CD14-positive monocyte (primary cell): ENCODE measurements at regions not wholly inside any gene's neighbourhood (a gene's known extent, or its start where the extent isn't known, plus 50 kb on each side); places are given as distances from the start of the nearest gene placed in this dataset.

Experiments used
- DNase-seq, 3 donors: peaks; one replicate each; pipeline ENCODE4 v3.0.0-alpha.2; 2011 to 2022
- H2AFZ ChIP-seq: 2 replicates; pipeline ENCODE4 v1.6.0; 2012; ENCODE audit warnings: mild to moderate bottlenecking, low read depth, low read length, inconsistent platforms; ENCODE audit not compliant: insufficient read depth, poor library complexity, severe bottlenecking
- H3K27ac ChIP-seq, 2 donors: 1 replicate in 1 of 2; 2 replicates in 1 of 2; pipeline ENCODE4 v1.5.1; 2012 to 2013; ENCODE audit warnings: low read length in 2 of 2, control low read depth in 1 of 2, inconsistent platforms in 1 of 2, low read depth in 1 of 2, mild to moderate bottlenecking in 1 of 2
- H3K27me3 ChIP-seq, 2 donors: one replicate each; pipeline versions ENCODE4 v1.6.0 to v1.6.1; 2011 to 2013; ENCODE audit warnings: low read length in 2 of 2; ENCODE audit not compliant: control insufficient read depth in 2 of 2, insufficient read depth in 2 of 2
- H3K36me3 ChIP-seq, 2 donors: replicated peaks in 1 of 2; 1 replicate in 1 of 2; 2 replicates in 1 of 2; pipeline versions ENCODE4 v1.5.1 to v1.6.1; 2012 to 2013; ENCODE audit warnings: low read length in 2 of 2, control low read depth in 1 of 2, inconsistent platforms in 1 of 2, mild to moderate bottlenecking in 1 of 2; ENCODE audit not compliant: insufficient read depth in 2 of 2, control insufficient read depth in 1 of 2
- H3K4me1 ChIP-seq, 2 donors: 1 replicate in 1 of 2; 2 replicates in 1 of 2; pipeline versions ENCODE4 v1.5.1 to v1.6.1; 2012 to 2013; ENCODE audit warnings: low read length in 2 of 2, control low read depth in 1 of 2, inconsistent platforms in 1 of 2, mild to moderate bottlenecking in 1 of 2, moderate library complexity in 1 of 2; ENCODE audit not compliant: insufficient read depth in 2 of 2, control insufficient read depth in 1 of 2
- H3K4me2 ChIP-seq: replicated peaks from 2 replicates; pipeline ENCODE3; 2012; ENCODE audit warnings: low read length, moderate library complexity, mild to moderate bottlenecking; ENCODE audit not compliant: poor library complexity, severe bottlenecking; ENCODE audit errors: extremely low read depth
- H3K4me3 ChIP-seq, 3 experiments: fragments of 200-600 bp in 1 of 3; sonication (generic) in 1 of 3; replicated peaks in 1 of 3; 1 replicate in 2 of 3; 2 replicates in 1 of 3; pipeline ENCODE4 v1.5.1; 2011 to 2013; ENCODE audit warnings: low read length in 3 of 3, mild to moderate bottlenecking in 3 of 3, control low read depth in 2 of 3, low read depth in 2 of 3, inconsistent platforms in 1 of 3, moderate library complexity in 1 of 3
- H3K79me2 ChIP-seq: 2 replicates; pipeline ENCODE4 v1.6.0; 2012; ENCODE audit warnings: mild to moderate bottlenecking, control low read depth, inconsistent platforms, low read length, moderate library complexity; ENCODE audit not compliant: insufficient read depth
- H3K9ac ChIP-seq: 2 replicates; pipeline ENCODE4 v1.6.0; 2017; ENCODE audit warnings: low read length, mild to moderate bottlenecking; ENCODE audit not compliant: insufficient read depth, poor library complexity, severe bottlenecking
- H3K9me3 ChIP-seq, 2 donors: replicated peaks in 1 of 2; 1 replicate in 1 of 2; 2 replicates in 1 of 2; pipeline versions ENCODE4 v1.5.1 to v1.6.1; 2012 to 2013; ENCODE audit warnings: low read length in 2 of 2, control low read depth in 1 of 2; ENCODE audit not compliant: control insufficient read depth in 1 of 2, insufficient read depth in 1 of 2
- H4K20me1 ChIP-seq: 2 replicates; pipeline ENCODE4 v1.6.0; 2012; ENCODE audit warnings: mild to moderate bottlenecking, low read length, control low read depth, moderate library complexity; ENCODE audit not compliant: insufficient read depth
- H3K27ac Mint-ChIP-seq, 7 donors: one replicate each; pipeline ENCODE4 v1.8.0; 2020; ENCODE audit warnings: mild to moderate bottlenecking in 7 of 7, mixed read lengths in 7 of 7, moderate library complexity in 6 of 7, inconsistent platforms in 2 of 7
- H3K27me3 Mint-ChIP-seq, 3 donors: one replicate each; pipeline ENCODE4 v1.8.0; 2021 to 2022; ENCODE audit warnings: low read depth in 3 of 3, mild to moderate bottlenecking in 3 of 3, mixed read lengths in 3 of 3, moderate library complexity in 3 of 3, inconsistent platforms in 1 of 3
- H3K36me3 Mint-ChIP-seq, 2 donors: one replicate each; pipeline ENCODE4 v1.8.0; 2020; ENCODE audit warnings: mixed read lengths in 2 of 2, inconsistent platforms in 1 of 2, mild to moderate bottlenecking in 1 of 2
- H3K4me1 Mint-ChIP-seq: one replicate; pipeline ENCODE4 v1.8.0; 2020; ENCODE audit warnings: mild to moderate bottlenecking, mixed read lengths
- H3K4me3 Mint-ChIP-seq, 2 donors: one replicate each; pipeline ENCODE4 v1.8.0; 2020; ENCODE audit warnings: mild to moderate bottlenecking in 2 of 2, mixed read lengths in 2 of 2, moderate library complexity in 1 of 2
- H3K9me3 Mint-ChIP-seq, 7 donors: one replicate each; pipeline ENCODE4 v1.8.0; 2020 to 2022; ENCODE audit warnings: mixed read lengths in 7 of 7, mild to moderate bottlenecking in 6 of 7, moderate library complexity in 6 of 7, inconsistent platforms in 2 of 7
- CTCF ChIP-seq: fragments of 200-600 bp; IDR thresholded peaks from one replicate; pipeline ENCODE4 v1.8.0; 2022; ENCODE audit warnings: antibody characterized with exemption, mild to moderate bottlenecking
- WGBS: methylation state at CpG from one replicate; pipeline ENCODE4 v1.1.5; 2013; ENCODE audit warnings: missing lambda C conversion rate; ENCODE audit not compliant: insufficient coverage; 5-methylcytosine and 5-hydroxymethylcytosine counted together
- intact Hi-C, 2 donors: fragments of 100-400 bp; cut with micrococcal nuclease; formaldehyde crosslinking; loops; one replicate each; pipeline versions ENCODE4 v1.15.0 to v1.15.1; 2023

GRCh38 chr11:80355251-80355650, 914.4 kb upstream of the TENM4 start:
- H3K36me3 ChIP-seq = no peaks in the 10 kb centered on the region
- no peaks in the 10 kb centered on the region for H3K4me1 Mint-ChIP-seq
- no peaks in the 10 kb centered on the region for H3K36me3 Mint-ChIP-seq
- no peaks in the 10 kb centered on the region for H3K79me2 ChIP-seq
- TF ChIP-seq CTCF = no peak
- H3K9me3 Mint-ChIP-seq = peaks cover 0 to 3% (median 0%) of the 10 kb centered on the region in 7 donors
- H2AFZ ChIP-seq = no peak overlapping the region
- H4K20me1 ChIP-seq = no peaks in the 10 kb centered on the region
- H3K9me3 ChIP-seq = no peaks in the 10 kb centered on the region
- no peak overlapping the region for H3K27ac Mint-ChIP-seq
- intact Hi-C loops = no loop called here
- no peak overlapping the region for H3K4me3 ChIP-seq
- H3K27me3 ChIP-seq = no peaks in the 10 kb centered on the region
- no peak overlapping the region for H3K9ac ChIP-seq
- H3K4me2 ChIP-seq = no peak overlapping the region
- no peak overlapping the region for H3K4me3 Mint-ChIP-seq
- no peak for DNase-seq
- no peak overlapping the region for H3K27ac ChIP-seq
- H3K27me3 Mint-ChIP-seq = no peaks in the 10 kb centered on the region
- no CpG with 5 or more reads among the region's 1 CpG for WGBS
- H3K4me1 ChIP-seq = no peaks in the 10 kb centered on the region

DNA sequence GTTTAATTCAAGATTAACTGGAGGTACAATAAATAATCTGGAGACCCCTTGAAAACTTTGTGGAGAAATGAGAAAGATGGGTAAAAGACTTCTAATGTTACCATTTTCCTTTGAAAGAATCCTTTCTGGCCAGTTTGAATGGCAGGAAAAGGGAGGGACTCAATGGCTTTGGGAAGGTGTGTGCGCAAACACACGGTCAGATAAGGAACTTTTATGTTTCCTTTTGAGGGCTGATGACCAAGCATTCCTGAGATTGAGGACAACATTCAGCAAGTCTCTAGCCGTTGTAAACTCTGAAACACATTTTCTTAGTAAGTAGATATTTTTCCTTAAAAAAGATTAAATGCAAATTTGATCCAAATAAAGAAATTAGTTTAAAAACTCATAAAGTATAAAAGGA, 909.7 kb upstream of the TENM4 start:
- no peaks in the 10 kb centered on the region for H4K20me1 ChIP-seq
- TF ChIP-seq CTCF = no peak
- Mint-ChIP-seq H3K4me3 (no peak overlapping the region), H3K9me3 (peaks cover 0 to 7% (median 0%) of the 10 kb centered on the region in 7 donors), H3K36me3 (no peaks in the 10 kb centered on the region), H3K27me3 (peaks cover 0 to 1% (median 0%) of the 10 kb centered on the region in 3 donors), H3K27ac (no peak overlapping the region), H3K4me1 (no peaks in the 10 kb centered on the region)
- no peaks in the 10 kb centered on the region for H3K27me3 ChIP-seq
- no peak overlapping the region for H3K9ac ChIP-seq
- H2AFZ ChIP-seq = no peak overlapping the region
- no peak overlapping the region for H3K4me2 ChIP-seq
- H3K27ac ChIP-seq = no peak overlapping the region
- H3K4me1 ChIP-seq = no peaks in the 10 kb centered on the region
- no peak for DNase-seq
- 10% methylated on average over 2 of the region's 3 CpGs for WGBS
- H3K79me2 ChIP-seq = no peaks in the 10 kb centered on the region
- H3K9me3 ChIP-seq = no peaks in the 10 kb centered on the region
- no peaks in the 10 kb centered on the region for H3K36me3 ChIP-seq
- H3K4me3 ChIP-seq = no peak overlapping the region
- intact Hi-C loops = no loop called here
